H1 (cell line): ENCODE measurements at regions not wholly inside any gene's neighbourhood (a gene's known extent, or its start where the extent isn't known, plus 50 kb on each side); places are given as distances from the start of the nearest gene placed in this dataset.
A peak's percentile ranks its signal among the peaks of the same experiment; 100 is the strongest.

ENCODE experiments used
- CTCF ChIA-PET: fragments of 300-600 bp; sonication (Branson Sonifier 250); formaldehyde crosslinking; loops from one replicate; lab custom pipeline; 2021; ENCODE audit not compliant: partially characterized antibody; lab: Charles Lee
- POLR2A ChIA-PET: fragments of 300-600 bp; sonication (Branson Sonifier 250); formaldehyde crosslinking; loops from one replicate; lab custom pipeline; 2021; ENCODE audit warnings: inconsistent platforms; ENCODE audit not compliant: partially characterized antibody; lab: Charles Lee
- DNase-seq, 2 experiments: peaks; one replicate each; pipeline versions ENCODE4 v3.0.0 to v3.0.0-alpha.2; 2010 to 2022; ENCODE audit warnings: low spot score in 2 of 2, low read depth in 1 of 2, mixed read lengths in 1 of 2
- FAIRE-seq: peaks from 2 replicates; lab custom pipeline; 2011; peaks lifted over from hg19 to GRCh38; lab: Jason Lieb, UNC
- H2AFZ ChIP-seq: 2 replicates; pipeline ENCODE4 v1.8.1; 2012; ENCODE audit warnings: low read length, inconsistent platforms
- H2AK5ac ChIP-seq: 2 replicates; pipeline ENCODE4 v1.6.1; 2013; ENCODE audit warnings: low read depth, low read length
- H2BK120ac ChIP-seq: replicated peaks from 2 replicates; pipeline ENCODE3; 2013; ENCODE audit warnings: low read depth, low read length, inconsistent platforms
- H2BK12ac ChIP-seq: 2 replicates; pipeline ENCODE4 v1.6.1; 2013; ENCODE audit warnings: low read depth, low read length
- H2BK15ac ChIP-seq: 2 replicates; pipeline ENCODE4 v1.6.1; 2013; ENCODE audit warnings: low read length
- H2BK20ac ChIP-seq: 2 replicates; pipeline ENCODE4 v1.6.1; 2013; ENCODE audit warnings: low read length
- H2BK5ac ChIP-seq: 2 replicates; pipeline ENCODE4 v1.6.1; 2013; ENCODE audit warnings: low read depth, low read length
- H3K14ac ChIP-seq: 2 replicates; pipeline ENCODE4 v1.6.1; 2013; ENCODE audit warnings: inconsistent platforms; ENCODE audit not compliant: insufficient read length
- H3K18ac ChIP-seq: 2 replicates; pipeline ENCODE4 v1.6.1; 2013; ENCODE audit warnings: low read length; ENCODE audit errors: extremely low read depth
- H3K23ac ChIP-seq: 2 replicates; pipeline ENCODE4 v1.6.1; 2013; ENCODE audit warnings: inconsistent platforms; ENCODE audit not compliant: insufficient read length
- H3K23me2 ChIP-seq: 2 replicates; pipeline ENCODE4 v1.6.1; 2013; ENCODE audit warnings: low read depth, low read length
- H3K27ac ChIP-seq: 2 replicates; pipeline ENCODE4 v1.6.1; 2011; ENCODE audit warnings: low read depth, low read length, inconsistent platforms
- H3K27me3 ChIP-seq, 4 experiments: replicated peaks in 1 of 4; 1 replicate in 1 of 4; 2 replicates in 3 of 4; pipeline versions ENCODE4 v1.6.1 to v1.8.1; 2011 to 2013; ENCODE audit warnings: low read length in 3 of 4, mild to moderate bottlenecking in 3 of 4, inconsistent platforms in 2 of 4, mixed read lengths in 2 of 4, moderate library complexity in 1 of 4; ENCODE audit not compliant: control insufficient read depth in 3 of 4, insufficient read depth in 3 of 4; ENCODE audit errors: extremely low read depth in 1 of 4
- H3K36me3 ChIP-seq, 4 experiments: 2 replicates each; pipeline versions ENCODE4 v1.6.1 to v1.8.1; 2011 to 2013; ENCODE audit warnings: mild to moderate bottlenecking in 4 of 4, low read length in 3 of 4, moderate library complexity in 2 of 4, control low read depth in 1 of 4, inconsistent platforms in 1 of 4; ENCODE audit not compliant: insufficient read depth in 4 of 4, control insufficient read depth in 2 of 4
- H3K4ac ChIP-seq: replicated peaks from 2 replicates; pipeline ENCODE3; 2013; ENCODE audit warnings: low read length, low read depth, mixed read lengths, inconsistent platforms; ENCODE audit not compliant: insufficient read length
- H3K4me1 ChIP-seq, 4 experiments: replicated peaks in 1 of 4; 1 replicate in 1 of 4; 2 replicates in 3 of 4; pipeline versions ENCODE4 v1.6.1 to v1.8.1; 2011 to 2013; ENCODE audit warnings: low read length in 3 of 4, inconsistent platforms in 2 of 4, mixed read lengths in 1 of 4; ENCODE audit not compliant: insufficient read depth in 4 of 4, control insufficient read depth in 3 of 4
- H3K4me2 ChIP-seq, 2 experiments: 2 replicates each; pipeline versions ENCODE4 v1.6.1 to v1.8.1; 2011 to 2013; ENCODE audit warnings: low read depth in 2 of 2, low read length in 2 of 2, control low read depth in 1 of 2, inconsistent platforms in 1 of 2, mild to moderate bottlenecking in 1 of 2; ENCODE audit not compliant: insufficient read depth in 1 of 2
- H3K4me3 ChIP-seq, 4 experiments: fragments of 200-600, 300-600 bp in 1 of 4; sonication (generic), shearing (Covaris generic), sonication (Bioruptor Twin) in 1 of 4; 2 replicates each; pipeline versions ENCODE4 v1.5.1 to v1.8.1; 2011 to 2016; ENCODE audit warnings: low read length in 4 of 4, low read depth in 3 of 4, control low read depth in 2 of 4, inconsistent platforms in 2 of 4, mild to moderate bottlenecking in 2 of 4, mixed read lengths in 1 of 4, moderate library complexity in 1 of 4; ENCODE audit not compliant: insufficient read depth in 2 of 4; ENCODE audit errors: extremely low read depth in 1 of 4
- H3K56ac ChIP-seq: replicated peaks from 2 replicates; pipeline ENCODE3; 2013; ENCODE audit warnings: low read depth, mild to moderate bottlenecking, mixed read lengths, low read length, inconsistent platforms; ENCODE audit not compliant: insufficient read length
- H3K79me1 ChIP-seq: 2 replicates; pipeline ENCODE4 v1.6.1; 2013; ENCODE audit warnings: low read depth, low read length, control low read depth
- H3K79me2 ChIP-seq, 2 experiments: 2 replicates each; pipeline versions ENCODE4 v1.6.1 to v1.8.1; 2012 to 2013; ENCODE audit warnings: low read length in 2 of 2, mild to moderate bottlenecking in 2 of 2, inconsistent platforms in 1 of 2; ENCODE audit not compliant: insufficient read depth in 2 of 2, control insufficient read depth in 1 of 2
- H3K9ac ChIP-seq, 4 experiments: replicated peaks in 1 of 4; 1 replicate in 1 of 4; 2 replicates in 3 of 4; pipeline versions ENCODE4 v1.6.1 to v1.8.1; 2011 to 2013; ENCODE audit warnings: low read depth in 3 of 4, low read length in 3 of 4, control low read depth in 2 of 4, mild to moderate bottlenecking in 2 of 4, moderate library complexity in 2 of 4, inconsistent platforms in 1 of 4; ENCODE audit errors: extremely low read depth in 1 of 4
- H3K9me3 ChIP-seq, 2 experiments: 2 replicates each; pipeline versions ENCODE4 v1.6.1 to v1.8.1; 2012 to 2013; ENCODE audit warnings: mild to moderate bottlenecking in 2 of 2, moderate library complexity in 2 of 2, control low read depth in 1 of 2, inconsistent platforms in 1 of 2, low read depth in 1 of 2, low read length in 1 of 2, mixed read lengths in 1 of 2; ENCODE audit not compliant: insufficient read depth in 2 of 2
- H4K20me1 ChIP-seq, 2 experiments: replicated peaks in 1 of 2; 2 replicates each; pipeline versions ENCODE3 to v1.8.1; 2011 to 2013; ENCODE audit warnings: inconsistent platforms in 2 of 2, low read length in 2 of 2, mild to moderate bottlenecking in 1 of 2; ENCODE audit not compliant: insufficient read depth in 2 of 2, control insufficient read depth in 1 of 2
- H4K5ac ChIP-seq: 2 replicates; pipeline ENCODE4 v1.6.1; 2013; ENCODE audit warnings: low read length, low read depth, mixed read lengths, inconsistent platforms; ENCODE audit not compliant: insufficient read length
- H4K8ac ChIP-seq: 2 replicates; pipeline ENCODE4 v1.8.0; 2013; ENCODE audit warnings: mild to moderate bottlenecking, moderate library complexity, low read length, inconsistent platforms; ENCODE audit not compliant: insufficient read depth; ENCODE audit errors: extremely low read depth
- H4K91ac ChIP-seq: replicated peaks from 2 replicates; pipeline ENCODE3; 2013; ENCODE audit warnings: low read length, mixed read lengths, inconsistent platforms; ENCODE audit not compliant: insufficient read length
- CBX5 ChIP-seq: fragments of 300-800, 300-1000 bp; sonication (generic); IDR thresholded peaks from 2 replicates; pipeline ENCODE4 v1.7.1; 2016; ENCODE audit warnings: antibody characterized with exemption, low read length, low read depth
- PHF8 ChIP-seq: fragments of 200-600 bp; sonication (generic); conservative IDR thresholded peaks from 2 replicates; pipeline ENCODE4 v1.7.1; 2012; ENCODE audit warnings: low read depth, mild to moderate bottlenecking, inconsistent platforms, low read length, moderate library complexity
- POU5F1 ChIP-seq: IDR thresholded peaks from 2 replicates; pipeline ENCODE4 v1.6.1; 2011; ENCODE audit warnings: low read depth, mild to moderate bottlenecking, low read length, moderate library complexity
- RBBP5 ChIP-seq: IDR thresholded peaks from 2 replicates; pipeline ENCODE4 v1.7.1; 2012; ENCODE audit warnings: low read depth, mild to moderate bottlenecking, inconsistent platforms, low read length, moderate library complexity, borderline replicate concordance
- RFX5 ChIP-seq: IDR thresholded peaks from 2 replicates; pipeline ENCODE4 v1.6.1; 2011; ENCODE audit warnings: low read depth, low read length, improper control_type of control experiment, borderline replicate concordance
- SP1 ChIP-seq: IDR thresholded peaks from 2 replicates; pipeline ENCODE4 v1.6.1; 2011; ENCODE audit warnings: low read depth, low read length
- SUZ12 ChIP-seq: fragments of 200-600 bp; sonication (generic); IDR thresholded peaks from 2 replicates; pipeline ENCODE4 v1.6.1; 2012; ENCODE audit warnings: mild to moderate bottlenecking, inconsistent platforms, low read length, moderate library complexity, mixed read lengths
- WGBS, 2 experiments: shearing (Covaris generic) in 1 of 2; methylation state at CpG; one replicate each; pipeline versions ENCODE4 v1.1.6 to v1.1.7; 2013 to 2015; ENCODE audit warnings: low lambda C conversion rate in 2 of 2, mixed read lengths in 2 of 2, inconsistent platforms in 1 of 2, low coverage in 1 of 2, missing lambda C conversion rate in 1 of 2; ENCODE audit not compliant: insufficient replicate concordance in 2 of 2, insufficient coverage in 1 of 2, insufficient read length in 1 of 2; ENCODE audit errors: extremely low coverage in 1 of 2, missing lambda C conversion rate in 1 of 2; 5-methylcytosine and 5-hydroxymethylcytosine counted together

DNA sequence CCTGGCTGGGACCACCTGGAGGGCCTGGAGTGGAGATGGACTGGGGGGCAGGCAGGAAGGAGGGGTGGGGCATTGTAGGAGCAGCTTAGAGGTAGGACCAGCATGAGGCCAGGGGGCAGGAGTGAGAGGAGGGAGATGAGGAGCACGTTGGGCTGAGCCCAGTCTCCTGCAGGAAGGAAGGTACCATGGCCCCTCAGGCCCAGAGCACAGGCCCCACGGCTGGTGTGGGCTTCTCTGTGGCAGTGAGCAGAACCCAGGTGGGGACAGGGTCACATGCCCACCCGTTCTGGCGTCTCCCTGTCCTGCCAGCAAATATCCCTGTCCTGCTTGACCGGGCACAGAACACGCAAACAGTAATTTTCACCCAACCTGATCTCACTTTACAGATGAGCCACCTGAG is 141.8 kb downstream of the ENGASE start:
- ChIA-PET POLR2A (no interaction called here), CTCF (interaction anchor here (1.0 to 4.3 kb wide), 6 partner anchors 10 to 184 kb away, joined by 3 to 16 read pairs (median 4); no protein-coding TSS in a partner anchor)
- Histone ChIP-seq H3K4ac (no peak overlapping the region), H3K23ac (no peak overlapping the region), H4K8ac (no peak overlapping the region), H3K4me3 (no peak overlapping the region), H4K5ac (no peak overlapping the region), H2BK15ac (peak overlapping the region; percentile 98; the same call in 1 of the 2 replicates), H4K20me1 (no peaks in the 10 kb centered on the region), H3K27ac (no peak overlapping the region), H3K4me1 (peaks cover 0 to 55% (median 40%) of the 10 kb centered on the region in 4 experiments; a peak in 6 of 7 replicates), H3K18ac (peak overlapping the region; percentile 48), H3K27me3 (no peaks in the 10 kb centered on the region; a peak in 1 of 7 replicates), H3K56ac (no peak overlapping the region), H2BK12ac (peak overlapping the region; percentile 80; the same call in 1 of the 2 replicates), H2BK20ac (0 out of 2 replicates have a peak overlapping the region, but pooled peaks have one; percentile 61), H3K36me3 (no peaks in the 10 kb centered on the region), H3K79me2 (no peaks in the 10 kb centered on the region), H3K14ac (no peak overlapping the region), H3K9me3 (no peaks in the 10 kb centered on the region), H2AK5ac (peak overlapping the region; percentile 75; the same call in 1 of the 2 replicates), H2BK120ac (no peak overlapping the region), H4K91ac (peak overlapping the region; percentile 39), H2AFZ (no peak overlapping the region), H3K4me2 (no peak overlapping the region), H3K79me1 (no peaks in the 10 kb centered on the region; the same call in 1 of the 2 replicates), H3K9ac (no peak overlapping the region; a peak in 1 of 7 replicates), H3K23me2 (peaks cover 7% of the 10 kb centered on the region; the same call in 1 of the 2 replicates), H2BK5ac (no peak overlapping the region)
- no peak for DNase-seq
- no peak for FAIRE-seq
- 88% methylated on average over 5 of the region's 6 CpGs; no CpG with 5 or more reads in 1 of the 2 experiments for WGBS, 2 experiments
- no peak for TF ChIP-seq RBBP5
- no peak for TF ChIP-seq CBX5
- TF ChIP-seq PHF8: no peak
- TF ChIP-seq SP1: no peak
- TF ChIP-seq RFX5: no peak
- TF ChIP-seq POU5F1: no peak
- no peak for TF ChIP-seq SUZ12
